HG02973 (cell line): ENCODE measurements at regions not wholly inside any gene's neighbourhood (a gene's known extent, or its start where the extent isn't known, plus 50 kb on each side); places are given as distances from the start of the nearest gene placed in this dataset.

Experiments
- ATAC-seq: cut with Tn5 transposase; IDR thresholded peaks from one replicate; pipeline ENCODE4 v1.9.1; 2021; ENCODE audit warnings: moderate library complexity; ENCODE audit not compliant: unreplicated experiment

DNA sequence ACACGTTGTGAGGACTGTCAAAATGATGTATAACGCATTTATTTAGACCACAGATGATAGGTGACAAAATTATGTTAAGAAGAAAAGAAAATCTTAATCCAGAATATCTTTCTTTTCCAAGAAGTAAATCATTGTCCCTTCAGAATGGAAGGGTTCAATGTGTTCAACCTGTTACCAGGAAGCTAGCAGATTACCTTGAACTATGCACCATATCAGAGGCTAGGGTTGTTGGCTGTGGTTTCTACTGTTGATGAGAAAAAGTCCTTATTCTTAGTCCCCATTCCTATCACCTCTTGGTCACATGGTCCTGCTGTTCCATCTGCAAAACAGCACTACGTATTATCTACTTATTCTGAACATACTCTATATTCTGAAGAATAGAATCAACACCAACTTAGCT lies 339.5 kb upstream of the CADM1 start:
- no peak for ATAC-seq

- no peak for ATAC-seq
Observed at GRCh38 chr11:115843111-115843510, 338.9 kb upstream of the CADM1 start.

GRCh38 chr11:115820026-115820425 lies 315.8 kb upstream of the CADM1 start:
- ATAC-seq: no peak

DNA sequence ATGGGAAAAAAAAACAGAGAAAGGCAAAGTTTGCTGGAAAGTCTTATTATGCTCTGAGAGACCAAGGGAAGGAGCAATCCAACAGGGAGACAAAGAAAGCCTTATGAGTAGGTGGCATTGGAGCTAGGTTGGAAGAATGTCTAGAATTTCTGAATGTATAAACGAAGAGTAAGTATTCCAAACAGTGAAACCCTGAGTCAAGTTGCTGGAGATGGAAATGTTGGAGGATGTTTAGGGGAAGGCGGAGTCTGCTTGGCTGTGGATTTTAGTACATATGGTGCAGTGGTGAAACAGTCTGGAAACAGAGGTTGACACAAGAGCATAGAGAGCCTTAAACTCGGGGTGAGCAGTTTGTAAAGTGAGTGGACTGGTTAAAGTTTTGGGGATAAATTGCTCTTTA lies 314.8 kb upstream of the CADM1 start:
- no peak for ATAC-seq

DNA sequence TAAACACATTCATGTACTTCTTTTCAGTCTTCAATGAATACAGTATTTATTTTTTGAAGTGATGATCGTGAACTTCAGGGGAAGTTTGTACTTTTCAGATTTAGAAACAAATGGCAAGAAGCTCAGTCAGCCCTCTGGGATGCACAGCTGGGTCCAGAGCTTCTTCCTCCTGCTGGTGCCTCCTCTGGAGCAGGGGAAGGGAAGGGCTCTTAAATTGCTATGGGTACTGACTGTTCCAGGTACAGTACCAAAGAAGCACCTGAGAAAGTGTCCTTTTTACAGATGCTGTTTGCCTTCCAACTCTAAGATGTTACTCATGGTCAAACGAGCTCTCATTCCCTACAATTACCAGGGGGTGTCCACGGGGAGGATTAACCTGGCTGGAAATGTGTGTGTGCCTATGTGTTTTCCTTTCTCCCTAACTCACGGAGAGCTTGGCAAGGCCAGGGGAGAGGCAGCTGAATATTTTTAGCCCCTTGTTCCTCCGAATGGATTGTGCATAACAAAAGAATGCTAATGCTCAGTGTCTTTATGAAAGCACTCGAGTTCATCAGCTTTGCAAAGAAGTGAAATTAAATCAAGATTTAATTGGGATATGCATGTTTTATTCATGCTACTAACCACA lies 313.7 kb upstream of the CADM1 start:
- ATAC-seq: no peak

- no peak for ATAC-seq
Observed at GRCh38 chr11:115808351-115808940, 304.2 kb upstream of the CADM1 start.

GRCh38 chr11:115806056-115806455 lies 301.8 kb upstream of the CADM1 start:
- ATAC-seq: no peak

DNA sequence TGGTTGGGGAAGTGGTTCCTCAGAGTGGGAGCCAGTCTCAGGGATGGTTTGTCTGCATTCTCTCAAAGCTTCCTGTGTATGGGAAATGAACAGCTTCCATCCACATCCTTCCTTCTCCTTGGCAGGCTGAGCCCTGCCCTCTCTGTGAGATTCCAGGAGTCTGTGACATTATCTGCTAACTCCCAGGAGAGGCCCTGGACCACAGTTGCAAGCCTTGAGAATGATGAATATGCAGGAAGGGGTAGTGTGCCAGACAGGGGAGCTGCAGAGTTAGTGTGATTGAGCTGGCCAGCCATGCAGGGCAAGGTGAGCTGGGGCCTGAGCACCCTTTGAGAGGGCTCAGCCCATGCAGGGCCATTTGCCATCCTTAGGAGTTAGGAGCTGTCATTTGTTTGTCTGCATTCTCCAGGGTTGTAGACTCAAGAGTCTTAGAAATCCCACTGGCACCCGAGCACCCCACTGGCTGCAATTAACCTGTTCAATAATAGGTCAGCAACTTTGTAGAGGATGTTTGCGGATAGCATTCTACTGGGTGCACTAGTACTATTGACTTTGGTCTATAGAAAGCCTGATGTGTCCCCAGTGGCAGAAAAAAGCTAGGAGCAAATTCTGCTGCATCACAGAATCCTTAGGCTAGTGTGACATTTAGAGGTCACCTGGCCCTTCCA lies 299.0 kb upstream of the CADM1 start:
- ATAC-seq: no peak

DNA sequence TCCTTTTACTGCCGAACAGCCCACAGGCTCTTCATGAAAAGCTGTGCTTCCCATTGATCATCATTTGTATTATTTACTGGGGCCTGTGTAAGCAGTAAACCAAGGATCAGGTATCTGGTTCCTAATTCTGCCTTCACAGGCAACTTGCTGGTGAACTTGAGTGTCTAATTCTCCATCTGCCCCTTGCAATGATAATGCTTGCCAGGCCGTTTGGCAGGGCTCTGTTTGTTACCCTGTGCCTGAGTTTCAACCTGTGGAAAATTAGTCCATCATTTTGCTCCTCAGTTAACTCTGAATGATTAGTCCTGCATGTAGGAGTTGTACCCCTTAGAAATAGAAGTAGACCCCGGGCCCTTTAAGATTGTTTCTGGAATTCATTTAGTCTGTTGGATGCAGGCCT lies 298.4 kb upstream of the CADM1 start:
- no peak for ATAC-seq

GRCh38 chr11:115792903-115793302 lies 288.7 kb upstream of the CADM1 start:
- no peak for ATAC-seq

DNA sequence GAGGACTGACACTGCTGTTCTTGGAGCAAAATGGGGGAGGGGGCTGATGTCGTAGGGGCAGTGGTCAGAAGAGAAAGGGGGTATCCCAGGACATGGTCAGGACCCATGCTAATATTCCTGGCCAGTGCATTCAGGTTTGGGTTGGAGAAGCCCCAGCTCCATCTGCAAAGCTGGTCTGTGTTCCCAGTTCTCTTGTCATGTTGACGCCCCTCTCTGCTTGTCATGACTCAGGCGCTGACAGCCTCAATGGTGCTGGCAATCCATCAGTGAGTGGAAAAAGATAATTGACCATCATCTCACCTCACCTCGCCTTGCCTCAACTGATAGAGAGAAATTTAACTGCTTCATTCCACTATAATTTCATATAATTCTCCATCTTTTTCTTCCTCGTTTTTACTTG lies 283.1 kb upstream of the CADM1 start:
- no peak for ATAC-seq

GRCh38 chr11:115784796-115785521 lies 280.7 kb upstream of the CADM1 start:
- no peak for ATAC-seq

DNA sequence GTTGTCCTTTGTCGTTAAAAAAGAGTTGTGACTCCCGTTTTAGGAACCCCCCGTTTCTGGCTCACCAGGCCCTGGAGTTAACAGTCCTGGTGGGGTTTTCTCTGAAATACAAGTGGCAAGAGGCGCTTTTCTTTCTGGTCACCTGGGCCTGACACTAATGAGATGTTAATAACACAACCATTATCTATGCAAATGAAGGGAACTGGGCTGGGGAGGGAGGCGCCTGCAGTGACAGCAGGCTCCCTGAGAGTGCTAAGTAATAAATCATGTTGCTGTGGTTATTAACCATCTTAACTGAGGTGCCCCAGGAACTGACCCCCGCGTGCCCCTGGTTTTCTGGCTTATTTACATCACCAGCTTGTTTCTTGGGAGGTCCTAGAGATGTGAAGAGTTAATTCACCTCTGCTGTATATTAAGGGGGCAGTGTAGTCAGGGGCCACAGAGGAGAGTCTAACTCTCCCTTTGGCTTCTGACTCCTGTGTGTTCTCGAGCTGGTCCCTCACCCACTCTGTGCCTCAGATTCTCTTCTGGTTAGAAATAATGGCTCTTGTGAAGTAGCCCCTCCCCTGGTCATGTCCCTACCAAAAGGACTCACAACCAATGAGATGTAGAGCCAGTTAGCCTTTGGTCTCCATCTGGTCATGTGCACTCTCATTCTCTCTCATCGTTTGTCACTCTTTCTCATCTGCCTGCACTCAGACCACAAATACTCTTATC lies 276.6 kb upstream of the CADM1 start:
- no peak for ATAC-seq

DNA sequence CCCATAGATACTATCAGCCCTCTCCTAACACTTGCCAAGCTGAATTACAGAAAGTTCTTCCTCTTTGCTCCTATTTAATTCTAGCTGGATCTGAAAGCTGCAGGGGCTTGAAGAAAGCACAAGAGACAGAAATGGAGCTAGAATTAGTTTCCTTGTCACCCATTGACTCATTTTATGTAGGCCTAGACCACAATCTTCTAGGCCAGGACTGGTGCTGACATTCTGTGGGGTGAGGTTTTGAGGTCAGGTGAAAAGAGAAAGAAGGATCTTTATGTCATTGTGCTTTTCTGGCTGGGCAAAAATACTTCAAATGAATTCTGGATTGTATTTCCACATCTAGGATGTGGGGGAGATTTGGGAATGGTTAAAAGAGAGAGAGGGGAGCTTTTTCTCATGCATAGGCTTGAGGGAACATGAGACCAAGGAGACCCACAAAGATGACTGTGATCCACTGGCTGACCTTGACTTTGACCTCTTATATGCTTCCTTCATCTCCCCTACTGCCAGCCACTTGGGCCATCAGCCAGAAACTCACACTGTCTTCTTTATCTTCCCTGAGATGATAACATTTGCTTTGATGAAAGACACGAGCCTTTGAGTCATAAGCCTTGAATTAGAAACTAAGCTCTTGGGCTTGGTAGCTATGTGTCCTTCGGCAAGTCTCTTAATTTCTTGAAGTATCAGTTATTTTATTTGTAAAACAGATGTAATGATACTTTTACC lies 274.9 kb upstream of the CADM1 start:
- no peak for ATAC-seq

DNA sequence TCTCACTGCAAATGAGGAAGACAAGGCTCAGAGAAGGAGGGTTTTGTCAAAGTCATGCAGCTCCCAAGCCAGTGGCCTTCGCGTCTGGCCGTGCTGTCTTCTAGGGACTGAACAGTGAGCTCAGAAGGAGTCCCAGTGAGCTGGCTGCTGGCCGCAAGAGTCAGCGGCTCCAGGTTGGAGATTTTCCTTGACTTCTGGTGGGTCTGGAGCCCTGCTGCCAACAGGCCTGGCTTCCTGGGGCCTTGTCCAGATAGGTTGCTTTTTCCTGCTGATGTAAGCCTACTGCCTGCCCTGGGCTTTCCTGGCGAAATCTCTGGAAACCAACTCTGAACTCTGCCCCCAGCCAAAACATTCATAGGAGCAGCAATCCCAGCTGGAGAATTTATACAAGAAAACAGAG lies 272.7 kb upstream of the CADM1 start:
- ATAC-seq: no peak

DNA sequence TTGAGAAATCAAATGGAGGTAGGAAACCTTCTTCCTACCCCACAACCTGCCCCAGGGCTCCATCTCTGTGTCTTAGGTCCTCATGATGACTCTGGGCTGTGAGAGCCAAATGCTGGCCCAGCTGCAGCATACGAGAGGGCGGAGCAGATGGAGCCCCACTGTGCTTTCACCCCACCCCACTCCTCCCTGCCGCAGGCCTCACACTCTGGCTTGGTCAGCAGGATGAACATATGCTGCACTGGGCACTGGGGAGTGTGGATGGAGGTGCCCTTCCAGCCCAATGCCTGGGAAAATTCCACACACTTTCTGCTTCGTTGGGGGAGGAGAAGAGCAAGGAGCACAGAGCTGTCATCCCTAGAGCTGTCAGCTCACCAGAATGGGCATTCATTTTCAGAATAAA lies 271.6 kb upstream of the CADM1 start:
- no peak for ATAC-seq

GRCh38 chr11:115774756-115775155 lies 270.5 kb upstream of the CADM1 start:
- ATAC-seq: no peak

- ATAC-seq: no peak
Observed at GRCh38 chr11:115769891-115770290, 265.7 kb upstream of the CADM1 start.

DNA sequence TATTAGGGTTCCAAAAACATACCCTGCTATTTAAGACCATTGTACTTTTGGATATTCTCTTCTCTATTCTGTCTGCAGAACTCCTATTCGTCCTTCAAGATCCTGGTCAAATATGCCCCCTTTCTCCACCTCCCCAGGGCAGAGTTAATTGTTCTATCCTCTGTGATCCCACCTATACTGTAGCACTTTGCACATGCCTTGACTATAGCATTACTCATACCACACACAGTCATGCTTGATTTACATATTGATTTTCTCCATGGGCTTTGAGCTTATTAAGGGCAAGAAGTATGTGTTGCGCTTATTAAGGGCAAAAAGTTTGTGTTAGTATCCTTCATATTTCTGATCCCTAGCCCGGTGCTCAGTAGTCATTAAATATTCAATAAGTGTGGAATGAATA lies 263.7 kb upstream of the CADM1 start:
- no peak for ATAC-seq

GRCh38 chr11:115767047-115767802 lies 263.0 kb upstream of the CADM1 start:
- ATAC-seq: no peak
